ENCODE measurements at regions not wholly inside any gene's neighbourhood (a gene's known extent, or its start where the extent isn't known, plus 50 kb on each side); places are given as distances from the start of the nearest gene placed in this dataset.

DNA sequence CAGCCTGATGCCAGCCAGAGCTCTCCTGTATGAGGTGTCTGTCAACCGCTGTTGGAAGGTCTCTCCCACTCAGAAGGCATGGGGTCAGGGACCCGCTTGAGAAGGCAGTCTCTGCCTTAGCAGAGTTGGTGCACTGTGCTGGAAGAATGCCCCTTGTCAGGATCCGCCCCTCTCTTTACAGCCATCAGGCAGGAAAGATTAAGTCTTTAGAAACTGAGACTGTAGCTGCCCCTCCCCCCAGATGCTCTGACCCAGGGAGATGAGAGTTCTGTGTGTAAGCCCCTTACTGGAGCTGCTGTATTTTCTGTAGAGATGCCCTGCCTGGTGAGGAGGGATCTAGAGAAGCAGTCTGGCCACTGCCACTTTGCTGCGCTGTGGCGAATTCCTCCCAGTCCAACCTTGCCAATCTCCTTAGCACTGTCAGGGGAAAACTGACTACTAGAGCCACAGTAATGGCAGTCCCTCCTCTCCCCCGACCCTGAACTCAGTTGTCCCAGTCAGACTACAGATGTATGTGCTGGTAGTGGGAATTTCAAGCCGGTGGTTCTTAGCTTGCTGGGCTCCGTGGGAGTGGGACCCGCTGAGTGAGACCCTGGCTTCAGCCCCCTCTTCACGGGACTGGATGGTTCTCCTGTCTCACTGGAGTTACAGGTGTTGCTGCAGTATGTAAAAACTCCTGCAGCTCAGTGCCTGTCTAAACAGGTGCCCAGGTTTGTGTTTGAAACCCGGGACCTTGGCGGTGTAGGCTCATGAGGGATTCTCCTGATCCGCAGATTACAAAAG lies 285.5 kb upstream of the ZWINT start:
- intact Hi-C loops (cut with DNase I), result no loop called here
- DNase-seq (ENCODE audit: low spot score), result no peak

DNA sequence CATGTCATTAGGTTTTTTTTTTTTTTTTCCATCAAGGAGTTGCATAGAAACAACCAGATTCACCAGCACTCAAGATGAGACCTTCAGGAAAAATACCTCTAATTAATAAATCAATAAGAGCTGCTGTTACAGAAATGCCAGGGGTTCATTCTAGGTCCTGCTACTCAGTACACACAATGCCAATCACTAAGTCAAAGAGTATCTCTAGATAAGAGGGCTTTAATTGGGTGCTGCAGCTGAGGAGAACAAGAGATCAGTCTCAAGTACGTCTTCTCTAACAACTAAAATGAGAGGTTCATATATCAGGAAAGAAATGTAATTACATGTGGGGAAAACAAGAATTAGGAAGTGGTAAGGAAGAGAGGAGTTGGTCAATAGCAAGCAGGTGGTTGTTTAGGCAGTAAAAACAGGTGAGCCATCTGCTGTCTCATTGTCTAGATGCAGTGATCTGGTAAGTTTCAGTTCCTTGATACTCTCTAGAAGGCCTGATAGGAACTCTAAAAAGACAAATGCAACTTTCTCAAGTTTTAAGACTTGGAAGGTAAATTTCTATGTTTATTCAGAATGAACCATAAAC lies 272.9 kb upstream of the ZWINT start:
- DNase-seq (ENCODE audit: low spot score), result no peak
- intact Hi-C loops (cut with DNase I), result no loop called here

DNA sequence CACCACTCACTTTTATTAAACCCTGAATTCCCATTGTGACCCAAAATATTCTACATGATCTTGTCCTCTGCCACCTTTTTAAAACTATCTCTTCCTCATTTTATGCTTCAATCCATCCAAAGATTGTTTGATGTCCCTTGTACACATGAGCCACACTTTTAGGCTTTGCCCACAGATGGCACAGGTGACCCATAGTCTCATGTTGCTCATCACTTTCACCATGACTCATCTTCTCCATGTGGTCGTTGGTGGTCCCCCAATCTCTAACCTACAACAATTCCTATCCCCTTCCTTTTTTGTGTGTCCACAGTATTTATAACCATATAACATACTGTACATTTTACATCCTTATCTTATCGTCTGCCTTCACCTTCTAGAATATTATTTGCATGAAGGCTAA lies 271.5 kb upstream of the ZWINT start:
- intact Hi-C loops (cut with DNase I), result no loop called here
- DNase-seq (ENCODE audit: low spot score), result no peak

- DNase-seq (ENCODE audit: low spot score), result no peak
- intact Hi-C loops (cut with DNase I), result no loop called here
These were observed 263.0 kb upstream of the ZWINT start for GRCh38 chr10:56624082-56624481.

DNA sequence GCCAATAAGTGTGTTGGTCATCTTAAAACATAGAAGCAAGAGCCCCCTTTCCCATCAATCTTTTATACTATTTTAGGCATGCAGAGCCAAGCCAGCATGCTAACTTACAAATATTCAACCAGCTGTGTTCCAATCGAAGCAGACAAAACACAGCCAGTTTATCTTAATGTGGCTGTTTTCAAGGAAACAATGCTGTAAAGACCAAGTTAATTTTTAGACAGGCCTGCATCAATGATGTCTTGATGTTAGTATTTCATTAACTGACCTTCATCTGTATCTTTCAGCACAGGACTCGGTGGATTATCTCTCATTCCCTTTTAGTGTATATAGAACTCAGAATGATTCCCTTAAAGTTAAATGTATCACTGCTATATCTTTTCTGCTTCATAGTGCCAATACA lies 262.0 kb upstream of the ZWINT start:
- DNase-seq (ENCODE audit: low spot score), result no peak
- intact Hi-C loops (cut with DNase I), result no loop called here

- intact Hi-C loops (cut with DNase I), result no loop called here
- DNase-seq (ENCODE audit: low spot score), result no peak
These were observed 261.4 kb upstream of the ZWINT start for GRCh38 chr10:56622335-56622973.

- DNase-seq (ENCODE audit: low spot score), result no peak
- intact Hi-C loops (cut with DNase I), result no loop called here
These were observed 245.1 kb upstream of the ZWINT start for GRCh38 chr10:56606202-56606601.

GRCh38 chr10:56605051-56605450 lies 244.0 kb upstream of the ZWINT start:
- DNase-seq (ENCODE audit: low spot score), result no peak
- intact Hi-C loops (cut with DNase I), result no loop called here

DNA sequence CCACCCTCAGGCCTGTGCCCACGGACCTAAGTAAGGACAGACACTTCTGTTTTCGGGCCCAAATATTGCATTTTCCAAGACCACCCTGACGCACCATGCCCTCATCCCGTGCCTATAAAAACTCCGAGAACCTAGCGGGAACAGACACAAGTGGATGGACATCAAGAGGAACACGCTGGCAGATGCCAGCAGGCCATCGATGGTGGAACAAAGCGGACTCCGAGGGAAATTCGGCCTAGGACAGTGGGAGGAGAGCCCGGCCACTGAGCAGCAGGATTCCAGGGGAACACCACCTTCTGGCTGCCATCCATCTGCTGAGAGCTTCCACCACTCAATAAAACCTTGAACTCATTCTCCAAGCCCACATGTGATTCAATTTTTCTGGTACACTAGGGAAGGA lies 243.6 kb upstream of the ZWINT start:
- intact Hi-C loops (cut with DNase I), result no loop called here
- no peak for DNase-seq (ENCODE audit: low spot score)

DNA sequence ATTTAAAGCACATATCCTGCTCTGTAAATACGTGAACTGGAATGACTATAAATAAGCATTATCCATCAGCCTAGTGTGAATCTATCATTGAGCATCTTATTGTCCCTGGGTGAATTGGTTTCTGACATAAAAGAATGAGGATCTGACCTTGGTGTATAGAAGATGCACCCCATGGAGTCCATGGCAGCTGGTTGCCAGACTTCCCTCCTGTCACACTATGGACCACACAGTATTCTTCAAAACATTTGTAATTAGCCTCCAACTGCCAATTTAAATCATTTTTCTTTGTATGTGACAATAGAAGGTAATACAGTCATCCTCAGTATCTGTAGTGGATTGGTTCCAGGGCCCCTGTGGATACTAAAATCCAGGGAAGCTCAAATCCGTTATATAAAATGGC lies 238.1 kb upstream of the ZWINT start:
- no peak for DNase-seq (ENCODE audit: low spot score)

DNA sequence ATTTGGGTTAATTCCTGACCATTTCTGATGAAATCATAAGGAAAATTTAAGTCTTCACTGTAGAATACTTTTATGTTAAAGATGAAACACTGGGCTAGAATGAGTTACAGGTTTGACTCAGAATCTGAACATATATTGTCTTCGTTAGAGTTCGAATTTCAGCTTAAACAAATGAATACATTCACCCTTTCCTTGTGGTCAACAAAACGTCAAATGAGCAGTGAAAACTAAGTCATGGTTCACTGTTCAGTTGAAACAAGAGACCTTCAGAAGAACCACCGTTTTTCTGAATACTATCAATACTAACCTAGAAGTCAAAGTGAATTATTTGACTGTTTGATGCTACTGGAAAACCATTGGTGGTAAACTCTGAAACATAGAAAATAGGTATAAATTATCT lies 235.2 kb upstream of the ZWINT start:
- intact Hi-C loops (cut with DNase I), result no loop called here
- DNase-seq (ENCODE audit: low spot score), result no peak

More for the DNA sequence above, 238.1 kb upstream of the ZWINT start:
- intact Hi-C loops (cut with DNase I), result no loop called here

GRCh38 chr10:56593120-56593519 lies 232.1 kb upstream of the ZWINT start:
- intact Hi-C loops (cut with DNase I), result no loop called here
- DNase-seq (ENCODE audit: low spot score), result no peak

DNA sequence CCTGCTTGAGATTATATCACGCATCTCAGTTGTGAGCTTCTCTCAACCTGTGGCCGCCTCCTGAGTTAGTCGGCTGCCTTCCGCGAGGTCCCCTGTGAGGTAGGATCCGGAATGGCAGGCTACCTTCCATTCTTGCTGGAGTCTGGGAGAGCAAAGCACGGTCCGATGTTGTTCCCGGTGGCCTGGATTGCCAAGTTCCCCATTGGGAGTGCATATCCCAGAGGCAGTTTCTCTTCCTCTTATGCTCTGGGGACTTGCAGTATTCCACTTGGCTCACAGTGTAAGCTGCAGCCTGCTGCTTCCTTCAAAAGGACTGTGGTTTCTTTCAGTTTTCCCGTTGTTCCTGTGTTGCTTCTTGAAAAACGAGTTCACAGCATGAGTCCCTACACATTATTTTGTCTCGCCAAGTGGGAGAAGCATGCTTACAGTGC lies 225.4 kb upstream of the ZWINT start:
- DNase-seq (ENCODE audit: low spot score), result no peak
- intact Hi-C loops (cut with DNase I), result no loop called here

DNA sequence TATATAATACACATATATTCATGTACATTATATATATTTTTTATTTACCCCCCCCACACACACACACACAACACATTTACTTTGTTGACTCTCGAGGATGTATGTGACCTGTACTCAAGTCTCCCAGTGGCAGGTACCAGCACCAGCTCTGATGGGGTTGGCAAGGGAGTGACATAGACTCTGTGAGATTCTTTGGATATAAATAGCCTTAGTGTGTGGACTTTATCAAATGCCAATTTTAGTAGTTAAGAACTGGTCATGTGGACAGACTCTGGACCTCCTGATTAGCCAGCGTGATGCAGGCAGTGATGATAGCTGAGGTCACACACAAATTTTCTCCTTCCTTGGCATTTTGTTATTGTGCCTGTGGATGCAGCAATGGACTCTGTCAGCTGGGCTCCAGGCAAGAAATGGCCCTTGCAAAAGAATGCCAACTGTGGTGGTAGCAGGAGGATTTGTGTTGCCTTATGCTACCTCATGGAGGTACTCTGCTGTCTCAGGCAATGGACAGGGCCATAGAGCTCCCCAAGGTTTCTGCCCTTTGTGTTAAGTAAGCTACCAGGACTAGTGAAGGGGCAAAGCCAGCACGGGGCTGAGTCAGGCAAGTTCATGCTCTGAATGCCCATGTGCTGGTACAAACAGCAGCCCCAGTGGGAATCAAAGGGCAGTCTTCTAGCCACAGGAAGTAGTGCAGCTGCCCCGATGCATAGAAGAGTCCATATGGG lies 224.6 kb upstream of the ZWINT start:
- intact Hi-C loops (cut with DNase I), result no loop called here
- DNase-seq (ENCODE audit: low spot score), result no peak

- DNase-seq (ENCODE audit: low spot score), result no peak
- intact Hi-C loops (cut with DNase I), result no loop called here
These were observed 222.3 kb upstream of the ZWINT start for GRCh38 chr10:56583316-56583715.

- intact Hi-C loops (cut with DNase I), result no loop called here
- no peak for DNase-seq (ENCODE audit: low spot score)
These were observed 206.5 kb upstream of the ZWINT start for GRCh38 chr10:56567580-56567979.

DNA sequence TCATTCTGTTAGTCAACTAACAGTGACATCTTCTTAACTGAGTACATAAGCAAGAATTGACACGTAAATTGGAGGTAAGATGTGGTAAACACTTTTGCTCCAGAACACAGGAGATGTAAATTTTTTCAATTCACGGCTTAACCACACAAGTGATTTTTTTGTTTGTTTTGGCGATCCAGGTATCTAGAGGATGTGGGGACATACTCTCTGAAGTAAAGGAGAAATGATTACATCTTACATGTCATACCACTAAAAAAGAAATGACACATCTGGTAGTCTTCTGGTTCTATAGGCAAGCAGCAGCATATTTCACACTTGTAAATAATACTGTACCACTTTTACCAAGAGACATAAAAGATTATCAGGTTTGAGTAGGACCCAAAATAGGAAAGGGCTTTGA lies 200.3 kb upstream of the ZWINT start:
- no peak for DNase-seq (ENCODE audit: low spot score)
- intact Hi-C loops (cut with DNase I), result no loop called here

GRCh38 chr10:56551037-56551436 lies 190.0 kb upstream of the ZWINT start:
- intact Hi-C loops (cut with DNase I), result no loop called here
- DNase-seq (ENCODE audit: low spot score), result no peak

DNA sequence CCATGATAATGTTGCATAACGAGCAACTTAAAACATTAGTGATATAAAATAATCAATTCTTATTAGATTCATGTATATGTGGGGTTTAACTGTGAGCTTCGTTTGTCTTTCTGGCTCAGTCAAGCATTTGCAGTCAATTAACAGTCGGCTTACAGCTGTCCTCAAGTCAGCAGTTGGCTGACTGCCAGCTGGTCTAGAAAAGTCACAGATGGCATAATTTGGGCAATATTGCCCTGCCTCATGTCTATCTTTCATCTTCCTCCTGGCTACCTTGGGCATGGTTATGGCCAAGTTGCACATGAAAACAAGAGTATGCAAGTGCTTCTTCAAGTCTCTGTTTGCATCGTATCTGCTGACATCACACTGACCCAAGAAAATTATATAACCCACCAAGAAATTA lies 186.1 kb upstream of the ZWINT start:
- intact Hi-C loops (cut with DNase I), result no loop called here
- no peak for DNase-seq (ENCODE audit: low spot score)

- intact Hi-C loops (cut with DNase I), result no loop called here
- no peak for DNase-seq (ENCODE audit: low spot score)
These were observed 176.9 kb upstream of the ZWINT start for GRCh38 chr10:56537984-56538383.

- no peak for DNase-seq (ENCODE audit: low spot score)
- intact Hi-C loops (cut with DNase I), result no loop called here
These were observed 161.1 kb upstream of the ZWINT start for GRCh38 chr10:56522166-56522565.

All from cardiac septum (tissue), 1 donor.